CD8-positive, alpha-beta memory T cell (primary cell): ENCODE measurements at regions not wholly inside any gene's neighbourhood (a gene's known extent, or its start where the extent isn't known, plus 50 kb on each side); places are given as distances from the start of the nearest gene placed in this dataset.

Source experiments
- CTCF ChIA-PET: fragments of 350-600 bp; sonication (Branson Sonifier 250); formaldehyde crosslinking; loops from one replicate; lab custom pipeline; 2021; ENCODE audit warnings: antibody characterized with exemption; lab: Charles Lee
- POLR2A ChIA-PET: fragments of 350-600 bp; sonication (Branson Sonifier 250); formaldehyde crosslinking; loops from one replicate; lab custom pipeline; 2021; ENCODE audit warnings: antibody characterized with exemption; lab: Charles Lee
- DNase-seq, 5 donors: peaks; one replicate each; pipeline versions ENCODE4 v3.0.0 to v3.0.0-alpha.2; 2020 to 2022; ENCODE audit warnings: mixed read lengths in 1 of 5
- H3K27ac ChIP-seq: one replicate; pipeline ENCODE4 v1.7.0; 2013; ENCODE audit warnings: low read depth, mild to moderate bottlenecking, low read length, moderate library complexity
- H3K27me3 ChIP-seq: 2 replicates; pipeline ENCODE4 v1.7.0; 2013; ENCODE audit warnings: low read length, mild to moderate bottlenecking; ENCODE audit not compliant: insufficient read depth, poor library complexity, severe bottlenecking
- H3K36me3 ChIP-seq: 2 replicates; pipeline ENCODE4 v1.7.0; 2013; ENCODE audit warnings: mild to moderate bottlenecking, low read length, moderate library complexity; ENCODE audit not compliant: insufficient read depth
- H3K4me1 ChIP-seq: 2 replicates; pipeline ENCODE4 v1.7.0; 2013; ENCODE audit warnings: mild to moderate bottlenecking, low read length, moderate library complexity; ENCODE audit not compliant: insufficient read depth
- H3K4me3 ChIP-seq: 2 replicates; pipeline ENCODE4 v1.7.0; 2013; ENCODE audit warnings: mild to moderate bottlenecking, low read length
- H3K9me3 ChIP-seq: 2 replicates; pipeline ENCODE4 v1.7.0; 2013; ENCODE audit warnings: mild to moderate bottlenecking, low read length
- H3K27ac Mint-ChIP-seq, 8 donors: one replicate each; pipeline ENCODE4 v1.8.0; 2020 to 2021; ENCODE audit warnings: mixed read lengths in 8 of 8, mild to moderate bottlenecking in 6 of 8, inconsistent platforms in 3 of 8, moderate library complexity in 3 of 8
- H3K27me3 Mint-ChIP-seq, 2 donors: one replicate each; pipeline ENCODE4 v1.8.0; 2020 to 2021; ENCODE audit warnings: mixed read lengths in 2 of 2, mild to moderate bottlenecking in 1 of 2, moderate library complexity in 1 of 2
- H3K36me3 Mint-ChIP-seq, 3 donors: one replicate each; pipeline ENCODE4 v1.8.0; 2020 to 2021; ENCODE audit warnings: mixed read lengths in 3 of 3, inconsistent platforms in 1 of 3, mild to moderate bottlenecking in 1 of 3
- H3K4me1 Mint-ChIP-seq, 3 donors: one replicate each; pipeline ENCODE4 v1.8.0; 2020 to 2021; ENCODE audit warnings: mixed read lengths in 3 of 3, inconsistent platforms in 1 of 3, mild to moderate bottlenecking in 1 of 3
- H3K4me3 Mint-ChIP-seq, 7 donors: one replicate each; pipeline ENCODE4 v1.8.0; 2020 to 2021; ENCODE audit warnings: mixed read lengths in 7 of 7, mild to moderate bottlenecking in 6 of 7, moderate library complexity in 4 of 7, inconsistent platforms in 2 of 7
- H3K9me3 Mint-ChIP-seq, 5 donors: one replicate each; pipeline ENCODE4 v1.8.0; 2020 to 2022; ENCODE audit warnings: mixed read lengths in 5 of 5, mild to moderate bottlenecking in 3 of 5, moderate library complexity in 2 of 5, inconsistent platforms in 1 of 5

DNA sequence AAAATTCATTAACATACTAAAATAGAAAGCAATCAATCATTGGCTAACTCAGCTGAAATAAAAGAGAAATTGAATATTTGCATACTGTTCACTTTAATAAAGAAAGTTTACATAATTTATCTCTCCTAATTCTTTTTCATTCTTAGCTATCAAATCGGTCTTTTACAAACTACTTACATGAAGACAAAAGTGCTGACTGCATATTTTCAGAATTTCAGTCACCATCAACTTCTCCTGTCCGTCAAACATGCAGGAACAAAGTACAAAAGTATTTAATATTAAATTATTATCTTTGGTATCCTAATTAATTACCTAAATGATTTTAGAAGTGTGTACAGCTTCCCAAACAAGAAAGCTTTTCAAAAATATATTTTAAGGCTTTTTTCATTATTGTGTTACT lies 248.4 kb downstream of the CYLC2 start:
- H3K27me3 Mint-ChIP-seq = no peaks in the 10 kb centered on the region
- no peaks in the 10 kb centered on the region for H3K4me1 ChIP-seq
- H3K36me3 Mint-ChIP-seq = no peaks in the 10 kb centered on the region
- ChIA-PET CTCF (no interaction called here), POLR2A (no interaction called here)
- peaks cover 0 to 11% (median 3%) of the 10 kb centered on the region in 5 donors for H3K9me3 Mint-ChIP-seq
- no peaks in the 10 kb centered on the region for H3K36me3 ChIP-seq
- H3K4me1 Mint-ChIP-seq = no peaks in the 10 kb centered on the region
- no peaks in the 10 kb centered on the region for H3K9me3 ChIP-seq
- no peak overlapping the region for H3K27ac Mint-ChIP-seq
- H3K27me3 ChIP-seq = no peaks in the 10 kb centered on the region
- no peak overlapping the region for H3K27ac ChIP-seq
- H3K4me3 ChIP-seq = no peak overlapping the region
- no peak for DNase-seq
- H3K4me3 Mint-ChIP-seq = no peak overlapping the region

DNA sequence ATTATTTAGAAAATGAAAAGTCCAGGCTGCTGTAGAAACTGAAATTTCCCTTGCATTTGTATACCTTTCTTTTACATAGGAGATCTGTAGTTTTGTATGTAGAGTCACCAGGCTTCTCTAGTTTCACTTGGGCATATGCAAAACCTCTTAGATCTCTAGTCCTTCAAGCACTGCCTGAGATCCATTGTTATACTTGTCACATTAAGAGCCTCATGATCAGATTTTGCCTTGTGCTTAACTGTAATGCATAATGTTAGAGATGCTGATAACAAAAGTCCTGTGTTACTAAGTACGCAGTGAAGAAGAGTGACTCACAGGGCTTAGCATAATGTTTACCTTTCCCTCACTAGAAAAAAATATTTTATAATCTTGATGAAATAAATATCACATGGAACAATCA lies 250.2 kb downstream of the CYLC2 start:
- CTCF ChIA-PET = no interaction called here
- H3K36me3 Mint-ChIP-seq = no peaks in the 10 kb centered on the region

GRCh38 chr9:103261951-103262350 lies 266.8 kb downstream of the CYLC2 start:
- no peak for DNase-seq
- H3K27ac Mint-ChIP-seq = no peak overlapping the region
- H3K27me3 Mint-ChIP-seq = no peaks in the 10 kb centered on the region
- Histone ChIP-seq H3K9me3 (no peaks in the 10 kb centered on the region), H3K36me3 (no peaks in the 10 kb centered on the region), H3K27me3 (no peaks in the 10 kb centered on the region), H3K27ac (no peak overlapping the region), H3K4me3 (no peak overlapping the region), H3K4me1 (no peaks in the 10 kb centered on the region)
- peaks cover 2 to 26% (median 8%) of the 10 kb centered on the region in 5 donors for H3K9me3 Mint-ChIP-seq
- H3K4me3 Mint-ChIP-seq = no peak overlapping the region
- ChIA-PET CTCF (no interaction called here), POLR2A (no interaction called here)
- H3K36me3 Mint-ChIP-seq = no peaks in the 10 kb centered on the region
- no peaks in the 10 kb centered on the region for H3K4me1 Mint-ChIP-seq

More for the DNA sequence above, 250.2 kb downstream of the CYLC2 start:
- Histone ChIP-seq H3K36me3 (no peaks in the 10 kb centered on the region), H3K9me3 (no peaks in the 10 kb centered on the region), H3K27ac (no peak overlapping the region), H3K4me3 (no peak overlapping the region), H3K27me3 (no peaks in the 10 kb centered on the region), H3K4me1 (no peaks in the 10 kb centered on the region)
- H3K4me1 Mint-ChIP-seq = no peaks in the 10 kb centered on the region
- DNase-seq = no peak
- no peak overlapping the region for H3K4me3 Mint-ChIP-seq
- H3K9me3 Mint-ChIP-seq = peaks cover 0 to 11% (median 3%) of the 10 kb centered on the region in 5 donors
- POLR2A ChIA-PET = no interaction called here
- H3K27ac Mint-ChIP-seq = no peak overlapping the region
- no peaks in the 10 kb centered on the region for H3K27me3 Mint-ChIP-seq

GRCh38 chr9:103266064-103266463 lies 270.9 kb downstream of the CYLC2 start:
- H3K4me1 ChIP-seq = no peaks in the 10 kb centered on the region
- H3K27me3 ChIP-seq = no peaks in the 10 kb centered on the region
- no peak overlapping the region for H3K4me3 Mint-ChIP-seq
- no peak for DNase-seq
- H3K27ac Mint-ChIP-seq = no peak overlapping the region
- no peaks in the 10 kb centered on the region for H3K27me3 Mint-ChIP-seq
- no peak overlapping the region for H3K4me3 ChIP-seq
- H3K4me1 Mint-ChIP-seq = no peaks in the 10 kb centered on the region
- ChIA-PET POLR2A (no interaction called here), CTCF (no interaction called here)
- no peaks in the 10 kb centered on the region for H3K36me3 Mint-ChIP-seq
- H3K36me3 ChIP-seq = no peaks in the 10 kb centered on the region
- no peaks in the 10 kb centered on the region for H3K9me3 ChIP-seq
- peaks cover 2 to 19% (median 7%) of the 10 kb centered on the region in 5 donors for H3K9me3 Mint-ChIP-seq
- no peak overlapping the region for H3K27ac ChIP-seq

- Histone ChIP-seq H3K27me3 (no peaks in the 10 kb centered on the region), H3K4me3 (no peak overlapping the region), H3K36me3 (no peaks in the 10 kb centered on the region), H3K9me3 (no peaks in the 10 kb centered on the region), H3K27ac (no peak overlapping the region), H3K4me1 (no peaks in the 10 kb centered on the region)
- no peaks in the 10 kb centered on the region for H3K27me3 Mint-ChIP-seq
- CTCF ChIA-PET = no interaction called here
- H3K4me3 Mint-ChIP-seq = no peak overlapping the region
- DNase-seq = no peak
- no peak overlapping the region for H3K27ac Mint-ChIP-seq
- H3K4me1 Mint-ChIP-seq = no peaks in the 10 kb centered on the region
- no peaks in the 10 kb centered on the region for H3K36me3 Mint-ChIP-seq
- POLR2A ChIA-PET = no interaction called here
- peaks cover 4 to 33% (median 11%) of the 10 kb centered on the region in 5 donors for H3K9me3 Mint-ChIP-seq
These were observed 282.1 kb downstream of the CYLC2 start for GRCh38 chr9:103277240-103277639.

- no peak overlapping the region for H3K4me3 Mint-ChIP-seq
- Histone ChIP-seq H3K4me3 (no peak overlapping the region), H3K27me3 (no peaks in the 10 kb centered on the region), H3K27ac (no peak overlapping the region), H3K4me1 (no peaks in the 10 kb centered on the region), H3K36me3 (no peaks in the 10 kb centered on the region), H3K9me3 (no peaks in the 10 kb centered on the region)
- H3K4me1 Mint-ChIP-seq = no peaks in the 10 kb centered on the region
- no peaks in the 10 kb centered on the region for H3K36me3 Mint-ChIP-seq
- peaks cover 0 to 15% (median 8%) of the 10 kb centered on the region in 5 donors for H3K9me3 Mint-ChIP-seq
- ChIA-PET CTCF (no interaction called here), POLR2A (no interaction called here)
- H3K27me3 Mint-ChIP-seq = no peaks in the 10 kb centered on the region
- no peak overlapping the region for H3K27ac Mint-ChIP-seq
- DNase-seq = no peak
These were observed 286.0 kb downstream of the CYLC2 start for GRCh38 chr9:103281126-103281525.

DNA sequence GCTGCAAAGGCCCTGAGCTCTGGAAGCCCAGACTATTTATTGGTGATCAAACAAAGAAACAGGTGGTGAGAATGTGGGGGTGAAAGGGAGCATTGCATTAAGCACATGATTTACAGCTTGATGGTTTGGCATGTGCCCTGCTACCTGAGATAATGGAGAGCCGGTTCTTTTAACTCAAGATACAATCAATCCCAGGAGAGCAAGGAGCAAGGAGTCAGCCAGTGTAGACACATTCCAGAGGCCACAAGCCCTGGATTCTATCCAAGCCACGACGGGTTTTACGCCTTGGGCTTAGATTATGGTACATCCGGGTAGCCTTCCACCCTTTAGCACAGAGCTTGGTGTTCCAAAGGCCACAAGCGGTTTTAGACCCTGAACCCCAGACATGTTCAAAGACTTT lies 292.2 kb downstream of the CYLC2 start:
- no peak overlapping the region for H3K4me3 ChIP-seq
- Mint-ChIP-seq H3K27ac (no peak overlapping the region), H3K4me3 (no peak overlapping the region), H3K36me3 (no peaks in the 10 kb centered on the region), H3K4me1 (no peaks in the 10 kb centered on the region), H3K27me3 (no peaks in the 10 kb centered on the region), H3K9me3 (peaks cover 2 to 13% (median 4%) of the 10 kb centered on the region in 5 donors)
- no peak overlapping the region for H3K27ac ChIP-seq
- ChIA-PET CTCF (no interaction called here), POLR2A (no interaction called here)
- H3K9me3 ChIP-seq = no peaks in the 10 kb centered on the region
- H3K36me3 ChIP-seq = no peaks in the 10 kb centered on the region
- H3K4me1 ChIP-seq = no peaks in the 10 kb centered on the region
- DNase-seq = no peak
- no peaks in the 10 kb centered on the region for H3K27me3 ChIP-seq

DNA sequence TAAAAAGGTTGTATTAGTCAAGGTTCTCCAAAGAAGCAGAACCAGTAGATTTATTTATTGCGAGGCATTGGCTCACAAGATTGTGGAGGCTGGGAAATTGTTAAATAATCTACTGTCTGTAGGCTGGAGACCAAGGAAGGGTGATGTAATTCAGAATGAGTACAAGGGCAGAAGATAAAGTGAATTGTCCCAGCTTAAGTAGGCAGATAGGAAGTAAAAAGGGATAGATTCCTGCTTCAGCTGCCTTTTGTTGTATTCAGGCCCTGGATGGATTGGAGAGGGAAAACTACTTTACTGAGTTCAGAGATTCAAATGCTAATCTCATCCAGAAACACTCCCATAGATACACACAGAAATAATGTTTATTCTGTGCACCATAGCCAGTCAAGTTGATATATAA lies 301.1 kb downstream of the CYLC2 start:
- Mint-ChIP-seq H3K27ac (no peak overlapping the region), H3K4me3 (no peak overlapping the region), H3K4me1 (no peaks in the 10 kb centered on the region), H3K36me3 (no peaks in the 10 kb centered on the region), H3K9me3 (peaks cover 0 to 24% (median 0%) of the 10 kb centered on the region in 5 donors), H3K27me3 (no peaks in the 10 kb centered on the region)
- POLR2A ChIA-PET = no interaction called here
- no peaks in the 10 kb centered on the region for H3K27me3 ChIP-seq
- no peak overlapping the region for H3K27ac ChIP-seq
- CTCF ChIA-PET = no interaction called here
- H3K4me1 ChIP-seq = no peaks in the 10 kb centered on the region
- H3K9me3 ChIP-seq = no peaks in the 10 kb centered on the region
- DNase-seq = no peak
- no peaks in the 10 kb centered on the region for H3K36me3 ChIP-seq
- H3K4me3 ChIP-seq = no peak overlapping the region

- Histone ChIP-seq H3K9me3 (no peaks in the 10 kb centered on the region), H3K36me3 (no peaks in the 10 kb centered on the region), H3K27me3 (no peaks in the 10 kb centered on the region), H3K4me3 (no peak overlapping the region), H3K4me1 (no peaks in the 10 kb centered on the region), H3K27ac (no peak overlapping the region)
- DNase-seq = no peak
- Mint-ChIP-seq H3K27me3 (no peaks in the 10 kb centered on the region), H3K36me3 (no peaks in the 10 kb centered on the region), H3K4me1 (no peaks in the 10 kb centered on the region), H3K4me3 (no peak overlapping the region), H3K27ac (no peak overlapping the region), H3K9me3 (peaks cover 0 to 23% (median 9%) of the 10 kb centered on the region in 5 donors)
- POLR2A ChIA-PET = no interaction called here
- CTCF ChIA-PET = no interaction called here
These were observed 305.9 kb downstream of the CYLC2 start for GRCh38 chr9:103301051-103301450.
